HepG2 (cell line): ENCODE measurements at regions not wholly inside any gene's neighbourhood (a gene's known extent, or its start where the extent isn't known, plus 50 kb on each side); places are given as distances from the start of the nearest gene placed in this dataset.

Source experiments
- ARID3A ChIP-seq: IDR thresholded peaks from 2 replicates; pipeline ENCODE4 v1.6.1; 2012; ENCODE audit warnings: low read depth, low read length, improper control_type of control experiment
- ATAD3A ChIP-seq: sonication (generic); formaldehyde crosslinking; IDR thresholded peaks from 2 replicates; pipeline ENCODE4 v1.4.0; 2020; ENCODE audit warnings: missing genetic modification reagents
- ETV5 ChIP-seq: IDR thresholded peaks from 2 replicates; pipeline ENCODE4 v1.6.1; 2018; ENCODE audit warnings: missing biosample characterization, missing genetic modification reagents, inconsistent platforms, borderline replicate concordance
- KDM2A ChIP-seq: sonication (generic); formaldehyde crosslinking; IDR thresholded peaks from 2 replicates; pipeline ENCODE4 v1.4.0; 2020; ENCODE audit warnings: low read depth, missing genetic modification reagents, borderline replicate concordance
- MAX ChIP-seq: IDR thresholded peaks from 2 replicates; pipeline ENCODE4 v1.6.1; 2012; ENCODE audit warnings: inconsistent platforms
- TCF12 ChIP-seq, 2 experiments: fragments of 450-650 bp in 1 of 2; sonication (generic) in 1 of 2; formaldehyde crosslinking in 1 of 2; IDR thresholded peaks; 2 replicates each; pipeline versions ENCODE4 v1.6.1 to v1.8.0; 2017 to 2022; ENCODE audit warnings: antibody characterized with exemption in 1 of 2, mild to moderate bottlenecking in 1 of 2, missing genetic modification reagents in 1 of 2, moderate library complexity in 1 of 2
- ZBTB20 ChIP-seq: sonication (generic); formaldehyde crosslinking; IDR thresholded peaks from 2 replicates; pipeline ENCODE4 v1.8.1; 2023; ENCODE audit warnings: missing genetic modification reagents, low read depth, mild to moderate bottlenecking, borderline replicate concordance
- ZNF235 ChIP-seq: sonication (generic); formaldehyde crosslinking; IDR thresholded peaks from 2 replicates; pipeline ENCODE4 v1.8.1; 2023; ENCODE audit warnings: mild to moderate bottlenecking, missing genetic modification reagents, borderline replicate concordance
- ZNF280B ChIP-seq: sonication (generic); formaldehyde crosslinking; IDR thresholded peaks from 2 replicates; pipeline ENCODE4 v1.5.0; 2020; ENCODE audit warnings: missing genetic modification reagents, mild to moderate bottlenecking, borderline replicate concordance
- ZNF609 ChIP-seq: sonication (generic); formaldehyde crosslinking; IDR thresholded peaks from 2 replicates; pipeline ENCODE4 v1.4.0; 2020; ENCODE audit warnings: mild to moderate bottlenecking, missing genetic modification reagents, borderline replicate concordance
- ZNF687 ChIP-seq: sonication (generic); formaldehyde crosslinking; IDR thresholded peaks from 2 replicates; pipeline ENCODE4 v1.5.1; 2020; ENCODE audit warnings: mild to moderate bottlenecking, missing genetic modification reagents, moderate library complexity
- ZNF710 ChIP-seq: sonication (generic); formaldehyde crosslinking; IDR thresholded peaks from 2 replicates; pipeline ENCODE4 v1.5.0; 2020; ENCODE audit warnings: mild to moderate bottlenecking, missing genetic modification reagents, borderline replicate concordance
- ZNF777 ChIP-seq: sonication (generic); formaldehyde crosslinking; IDR thresholded peaks from 2 replicates; pipeline ENCODE4 v1.4.0; 2020; ENCODE audit warnings: missing genetic modification reagents

GRCh38 chr12:114612062-114612461, 71.9 kb downstream of the TBX3 start (continued):
- no peak for TF ChIP-seq ARID3A
- TF ChIP-seq ZNF687 (CRISPR knock-in tag) = peak; percentile 49
- no peak for TF ChIP-seq ZBTB20
- no peak for TF ChIP-seq ETV5 (CRISPR knock-in tag)
- no peak for TF ChIP-seq ZNF280B (CRISPR knock-in tag)
- no peak for TF ChIP-seq KDM2A (CRISPR knock-in tag)
- no peak for TF ChIP-seq ZNF710 (CRISPR knock-in tag)
- TF ChIP-seq ATAD3A (CRISPR knock-in tag) = no peak
- TF ChIP-seq ZNF777 (CRISPR knock-in tag) = no peak
- no peak for TF ChIP-seq TCF12 (IDR thresholded peaks at IDR 0.05)
- 0 out of 2 replicates have a peak, but pooled peaks have one; percentile 5 for TF ChIP-seq TCF12 (CRISPR knock-in tag; IDR thresholded peaks at IDR 0.05)
- no peak for TF ChIP-seq ZNF609
- no peak for TF ChIP-seq ZNF235 (CRISPR knock-in tag)
- 0 out of 2 replicates have a peak, but pooled peaks have one; percentile 49 for TF ChIP-seq MAX
